PC-9 (cell line): ENCODE measurements at regions not wholly inside any gene's neighbourhood (a gene's known extent, or its start where the extent isn't known, plus 50 kb on each side); places are given as distances from the start of the nearest gene placed in this dataset.

Source experiments
- BruUV-seq: library from RNA; stranded (reverse); fragments of 400-500 nt; replicated peaks from 2 replicates; lab custom pipeline; 2021; lab: Mats Ljungman, UMichigan
- CTCF ChIA-PET: fragments of 300-600 bp; sonication (Branson Sonifier 250); formaldehyde crosslinking; loops from one replicate; lab custom pipeline; 2022; ENCODE audit warnings: antibody characterized with exemption; lab: Charles Lee
- POLR2A ChIA-PET: fragments of 300-600 bp; sonication (Branson Sonifier 250); formaldehyde crosslinking; loops from one replicate; lab custom pipeline; 2022; ENCODE audit warnings: antibody characterized with exemption; ENCODE audit not compliant: unreplicated experiment; lab: Charles Lee
- DNase-seq, 2 experiments: peaks; one replicate each; pipeline versions ENCODE4 v3.0.0 to v3.0.0-alpha.2; 2015 to 2022; ENCODE audit warnings: mixed read lengths in 1 of 2
- H2AFZ ChIP-seq: fragments of 200-600 bp; sonication (generic); 2 replicates; pipeline ENCODE4 v1.8.1; 2017; ENCODE audit warnings: antibody characterized with exemption
- H3F3A ChIP-seq: fragments of 200-600 bp; sonication (generic); 2 replicates; pipeline ENCODE4 v1.8.1; 2017; ENCODE audit warnings: antibody characterized with exemption, mild to moderate bottlenecking, low read depth; ENCODE audit not compliant: insufficient read depth
- H3K27ac ChIP-seq: fragments of 200-600 bp; sonication (generic); 2 replicates; pipeline ENCODE4 v1.6.1; 2016; ENCODE audit warnings: mixed run types
- H3K27me3 ChIP-seq: fragments of 200-600 bp; sonication (generic); 2 replicates; pipeline ENCODE4 v1.6.1; 2016; ENCODE audit warnings: low read depth, mixed run types; ENCODE audit not compliant: insufficient read depth
- H3K36me3 ChIP-seq: fragments of 200-600 bp; sonication (generic); 2 replicates; pipeline ENCODE4 v1.6.1; 2016; ENCODE audit warnings: low read depth, mixed run types
- H3K4me1 ChIP-seq: fragments of 200-600 bp; sonication (generic); replicated peaks from 2 replicates; pipeline ENCODE4 v1.6.1; 2016; ENCODE audit warnings: mixed run types; ENCODE audit not compliant: insufficient read depth
- H3K4me2 ChIP-seq: fragments of 200-600 bp; sonication (generic); 2 replicates; pipeline ENCODE4 v1.6.1; 2017; ENCODE audit warnings: mixed run types
- H3K4me3 ChIP-seq: fragments of 200-600 bp; sonication (generic); 2 replicates; pipeline ENCODE4 v1.6.1; 2016; ENCODE audit warnings: mixed run types
- H3K79me2 ChIP-seq: fragments of 200-600 bp; sonication (generic); 2 replicates; pipeline ENCODE4 v1.6.1; 2017; ENCODE audit warnings: low read depth, mixed run types
- H3K9me2 ChIP-seq: fragments of 200-600 bp; sonication (generic); 2 replicates; pipeline ENCODE4 v1.8.1; 2017; ENCODE audit warnings: mild to moderate bottlenecking; ENCODE audit not compliant: insufficient read depth
- H3K9me3 ChIP-seq: fragments of 200-600 bp; sonication (generic); 2 replicates; pipeline ENCODE4 v1.8.1; 2016; ENCODE audit warnings: low read depth; ENCODE audit not compliant: insufficient read depth
- H4K20me1 ChIP-seq: fragments of 200-600 bp; sonication (generic); 2 replicates; pipeline ENCODE4 v1.8.1; 2017; ENCODE audit not compliant: insufficient read depth
- CTCF ChIP-seq: fragments of 200-600 bp; sonication (generic); conservative IDR thresholded peaks from 2 replicates; pipeline ENCODE4 v1.6.1; 2017; ENCODE audit warnings: mixed run types, antibody characterized with exemption, mild to moderate bottlenecking, moderate library complexity
- EZH2 ChIP-seq: fragments of 200-600 bp; sonication (generic); IDR thresholded peaks from 2 replicates; pipeline ENCODE4 v1.8.0; 2017; ENCODE audit warnings: antibody characterized with exemption, low read depth
- intact Hi-C: fragments of 100-400 bp; cut with micrococcal nuclease; formaldehyde crosslinking; loops from one replicate; pipeline ENCODE4 v1.10.0; 2022; ENCODE audit not compliant: unreplicated experiment

- no peak for DNase-seq
- intact Hi-C loops: no loop called here
- ChIA-PET POLR2A (no interaction called here), CTCF (no interaction called here)
- H2AFZ ChIP-seq: no peak overlapping the region
- no peaks in the 10 kb centered on the region for H4K20me1 ChIP-seq
- no peak overlapping the region for H3K4me3 ChIP-seq
- H3K4me1 ChIP-seq: no peaks in the 10 kb centered on the region
- no peak overlapping the region for H3K27ac ChIP-seq
- no peaks in the 10 kb centered on the region for H3K79me2 ChIP-seq
- no peak overlapping the region for H3K4me2 ChIP-seq
- no peaks in the 10 kb centered on the region for H3K9me3 ChIP-seq
- no peaks in the 10 kb centered on the region for H3K9me2 ChIP-seq
- TF ChIP-seq CTCF (no peak), EZH2 (no peak)
- no peaks in the 10 kb centered on the region for H3F3A ChIP-seq
- no TSS peak for BruUV-seq
- no peaks in the 10 kb centered on the region for H3K36me3 ChIP-seq
- H3K27me3 ChIP-seq: no peaks in the 10 kb centered on the region
Observed at GRCh38 chr14:27315947-27316346, 718.1 kb upstream of the NOVA1 start.

- no peak for TF ChIP-seq EZH2
- TF ChIP-seq CTCF: no peak
- Histone ChIP-seq H3K9me2 (no peaks in the 10 kb centered on the region), H2AFZ (no peak overlapping the region), H3K36me3 (no peaks in the 10 kb centered on the region), H3F3A (no peaks in the 10 kb centered on the region), H3K4me3 (no peak overlapping the region), H3K27ac (no peak overlapping the region), H4K20me1 (no peaks in the 10 kb centered on the region), H3K9me3 (no peaks in the 10 kb centered on the region), H3K4me2 (no peak overlapping the region), H3K27me3 (no peaks in the 10 kb centered on the region), H3K79me2 (no peaks in the 10 kb centered on the region), H3K4me1 (no peaks in the 10 kb centered on the region)
- ChIA-PET CTCF (no interaction called here), POLR2A (no interaction called here)
- intact Hi-C loops: no loop called here
- no peak for DNase-seq
- BruUV-seq: no TSS peak
Observed at GRCh38 chr14:27318774-27319420, 721.1 kb upstream of the NOVA1 start.

GRCh38 chr14:27320261-27320660, 722.4 kb upstream of the NOVA1 start:
- no peak overlapping the region for H3K4me2 ChIP-seq
- CTCF ChIA-PET: no interaction called here
- H3K4me1 ChIP-seq: no peaks in the 10 kb centered on the region
- H3K27me3 ChIP-seq: no peaks in the 10 kb centered on the region
- H3K27ac ChIP-seq: no peak overlapping the region
- H3K9me2 ChIP-seq: no peaks in the 10 kb centered on the region
- no peaks in the 10 kb centered on the region for H3K79me2 ChIP-seq
- POLR2A ChIA-PET: no interaction called here
- H3K9me3 ChIP-seq: no peaks in the 10 kb centered on the region
- no peaks in the 10 kb centered on the region for H3K36me3 ChIP-seq
- H4K20me1 ChIP-seq: no peaks in the 10 kb centered on the region
- no TSS peak for BruUV-seq
- no peak for DNase-seq
- intact Hi-C loops: no loop called here
- no peak overlapping the region for H3K4me3 ChIP-seq
- no peak for TF ChIP-seq EZH2
- TF ChIP-seq CTCF: no peak
- no peak overlapping the region for H2AFZ ChIP-seq
- H3F3A ChIP-seq: no peaks in the 10 kb centered on the region
